Activated CD4-positive, alpha-beta T cell treated with anti-CD3 and anti-CD28 coated beads, Interleukin-2, amount 10 ng/mL, durations not matched to agents 24 days and 14 days (primary cell): ENCODE measurements at regions not wholly inside any gene's neighbourhood (a gene's known extent, or its start where the extent isn't known, plus 50 kb on each side); places are given as distances from the start of the nearest gene placed in this dataset.

Experiments used
- DNase-seq: peaks from one replicate; pipeline ENCODE4 v3.0.0; 2022
- H3K27ac Mint-ChIP-seq: one replicate; pipeline ENCODE4 v1.8.0; 2022; ENCODE audit warnings: mild to moderate bottlenecking, mixed read lengths
- H3K27me3 Mint-ChIP-seq: one replicate; pipeline ENCODE4 v1.8.0; 2022; ENCODE audit warnings: mixed read lengths
- H3K36me3 Mint-ChIP-seq: one replicate; pipeline ENCODE4 v1.8.0; 2022; ENCODE audit warnings: low read depth, mild to moderate bottlenecking, mixed read lengths
- H3K4me1 Mint-ChIP-seq: one replicate; pipeline ENCODE4 v1.8.0; 2021; ENCODE audit warnings: mixed read lengths
- H3K4me3 Mint-ChIP-seq: one replicate; pipeline ENCODE4 v1.8.0; 2022; ENCODE audit warnings: mild to moderate bottlenecking, moderate library complexity, mixed read lengths
- H3K9me3 Mint-ChIP-seq: one replicate; pipeline ENCODE4 v1.8.0; 2021; ENCODE audit warnings: mixed read lengths
- intact Hi-C: fragments of 100-400 bp; cut with micrococcal nuclease; formaldehyde crosslinking; loops from one replicate; pipeline ENCODE4 v1.15.1; 2023

DNA sequence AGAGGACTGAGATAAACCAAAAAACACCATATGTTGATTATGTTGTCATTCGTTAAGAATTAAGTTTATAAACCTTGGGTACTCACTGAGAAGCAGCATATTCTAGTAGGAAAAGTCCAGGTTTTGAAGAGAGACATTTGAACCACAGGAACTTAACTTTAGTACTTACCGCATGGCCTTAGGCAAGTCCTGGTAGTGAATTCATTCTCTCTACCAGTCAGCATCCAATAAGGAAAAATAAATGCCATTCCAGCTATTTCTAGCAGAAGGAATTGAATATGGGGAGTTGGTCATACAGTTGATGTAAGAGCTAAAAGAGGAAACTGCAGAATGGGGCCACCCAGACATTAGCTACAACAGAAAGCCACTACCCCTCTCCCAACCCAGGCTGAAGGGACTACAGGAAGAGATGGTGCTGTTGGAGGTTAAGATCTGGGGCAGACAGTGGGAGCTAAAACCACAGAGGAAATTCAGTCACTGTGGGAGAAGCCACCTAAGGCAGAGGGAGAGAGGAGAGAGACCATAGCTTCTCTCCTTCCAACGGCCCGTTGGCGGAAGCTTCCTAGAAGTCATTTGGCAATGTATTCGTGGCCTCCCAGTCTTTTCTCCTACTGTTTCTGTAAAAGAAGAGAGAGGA, 133.8 kb upstream of the RARB start:
- Mint-ChIP-seq H3K4me3 (no peak overlapping the region), H3K9me3 (no peaks in the 10 kb centered on the region), H3K27ac (no peak overlapping the region), H3K36me3 (no peaks in the 10 kb centered on the region), H3K4me1 (no peaks in the 10 kb centered on the region), H3K27me3 (no peaks in the 10 kb centered on the region)
- DNase-seq, result no peak
- intact Hi-C loops, result no loop called here

DNA sequence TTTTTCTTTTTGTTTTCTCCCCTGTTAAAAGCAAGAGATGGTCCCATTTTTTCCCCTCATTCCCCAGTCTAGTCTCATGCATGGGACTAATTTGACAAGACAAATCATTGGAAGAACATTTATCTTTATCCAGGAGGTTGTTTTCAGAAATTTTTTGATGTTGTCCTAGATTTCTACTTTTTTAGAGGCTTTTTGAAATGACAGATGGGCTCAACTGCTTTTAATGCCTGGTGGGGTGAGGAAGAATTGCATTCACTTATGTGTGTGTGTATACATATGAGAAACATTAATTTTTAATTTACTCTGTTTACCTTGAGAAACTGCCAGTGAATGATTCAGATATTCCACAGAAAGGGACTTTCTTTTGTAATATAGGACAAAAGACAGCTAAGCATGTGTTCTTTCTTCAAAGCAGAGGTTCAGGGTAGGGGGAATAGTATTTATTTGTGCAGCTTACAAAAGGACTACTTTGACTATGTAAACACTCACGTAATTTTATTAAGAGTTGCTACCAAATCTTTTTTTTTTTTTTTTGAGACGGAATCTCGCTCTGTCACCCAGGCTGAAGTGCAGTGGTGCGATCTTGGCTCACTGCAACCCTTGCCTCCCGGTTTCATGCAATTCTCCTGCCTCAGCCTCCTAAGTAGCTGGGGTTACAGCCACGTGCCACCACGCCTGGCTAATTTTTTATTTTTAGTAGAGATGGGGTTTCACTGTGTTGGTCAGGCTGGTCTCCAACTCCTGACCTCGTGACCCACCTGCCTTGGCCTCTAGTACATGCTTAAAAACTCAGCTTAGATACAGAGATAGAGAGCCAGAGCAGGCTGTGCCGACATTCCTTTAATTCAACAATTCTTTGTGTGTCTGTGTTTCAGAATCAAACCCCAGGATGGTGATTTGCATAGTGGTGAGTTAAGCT, 130.1 kb upstream of the RARB start:
- DNase-seq, result no peak
- intact Hi-C loops, result no loop called here
- Mint-ChIP-seq H3K27me3 (no peaks in the 10 kb centered on the region), H3K4me1 (no peaks in the 10 kb centered on the region), H3K27ac (no peak overlapping the region), H3K9me3 (no peaks in the 10 kb centered on the region), H3K4me3 (no peak overlapping the region), H3K36me3 (no peaks in the 10 kb centered on the region)

DNA sequence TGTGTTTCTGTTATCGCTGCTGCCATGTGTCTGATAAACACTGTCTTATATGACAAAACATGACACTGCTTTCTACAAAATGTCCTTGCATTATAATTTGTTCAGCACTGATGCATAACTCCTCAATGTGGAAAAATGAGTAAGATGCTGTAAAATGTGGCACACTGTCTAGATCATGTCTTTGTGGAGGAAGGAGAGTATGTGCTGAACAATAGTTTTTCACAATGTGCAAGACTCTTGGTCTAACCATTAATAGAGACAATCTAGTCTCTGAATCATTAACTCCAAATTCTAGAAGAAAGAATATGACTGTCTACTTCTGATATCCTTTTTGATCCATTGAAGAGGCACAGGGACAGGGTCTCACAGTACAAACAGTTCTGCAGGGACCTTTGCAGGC, 127.9 kb upstream of the RARB start:
- H3K9me3 Mint-ChIP-seq, result no peaks in the 10 kb centered on the region
- no peak overlapping the region for H3K27ac Mint-ChIP-seq
- intact Hi-C loops, result no loop called here

GRCh38 chr3:25304916-25305315, 123.1 kb upstream of the RARB start:
- Mint-ChIP-seq H3K4me1 (no peaks in the 10 kb centered on the region), H3K27me3 (no peaks in the 10 kb centered on the region), H3K36me3 (no peaks in the 10 kb centered on the region), H3K9me3 (no peaks in the 10 kb centered on the region), H3K27ac (no peak overlapping the region), H3K4me3 (no peak overlapping the region)
- no peak for DNase-seq
- intact Hi-C loops, result no loop called here

More for the DNA sequence above, 127.9 kb upstream of the RARB start:
- DNase-seq, result no peak
- no peaks in the 10 kb centered on the region for H3K4me1 Mint-ChIP-seq
- H3K36me3 Mint-ChIP-seq, result no peaks in the 10 kb centered on the region
- H3K27me3 Mint-ChIP-seq, result no peaks in the 10 kb centered on the region
- no peak overlapping the region for H3K4me3 Mint-ChIP-seq

- no peaks in the 10 kb centered on the region for H3K36me3 Mint-ChIP-seq
These were observed 122.0 kb upstream of the RARB start for GRCh38 chr3:25306066-25306465.

GRCh38 chr3:25306705-25307104, 121.4 kb upstream of the RARB start:
- no peaks in the 10 kb centered on the region for H3K27me3 Mint-ChIP-seq
- no peaks in the 10 kb centered on the region for H3K36me3 Mint-ChIP-seq
- no peak for DNase-seq
- no peaks in the 10 kb centered on the region for H3K4me1 Mint-ChIP-seq
- no peak overlapping the region for H3K4me3 Mint-ChIP-seq
- intact Hi-C loops, result no loop called here
- H3K9me3 Mint-ChIP-seq, result no peaks in the 10 kb centered on the region
- no peak overlapping the region for H3K27ac Mint-ChIP-seq

More at GRCh38 chr3:25306066-25306465, 122.0 kb upstream of the RARB start:
- no peaks in the 10 kb centered on the region for H3K9me3 Mint-ChIP-seq
- H3K4me1 Mint-ChIP-seq, result no peaks in the 10 kb centered on the region
- no peaks in the 10 kb centered on the region for H3K27me3 Mint-ChIP-seq
- intact Hi-C loops, result no loop called here
- H3K27ac Mint-ChIP-seq, result no peak overlapping the region
- H3K4me3 Mint-ChIP-seq, result no peak overlapping the region
- DNase-seq, result no peak

DNA sequence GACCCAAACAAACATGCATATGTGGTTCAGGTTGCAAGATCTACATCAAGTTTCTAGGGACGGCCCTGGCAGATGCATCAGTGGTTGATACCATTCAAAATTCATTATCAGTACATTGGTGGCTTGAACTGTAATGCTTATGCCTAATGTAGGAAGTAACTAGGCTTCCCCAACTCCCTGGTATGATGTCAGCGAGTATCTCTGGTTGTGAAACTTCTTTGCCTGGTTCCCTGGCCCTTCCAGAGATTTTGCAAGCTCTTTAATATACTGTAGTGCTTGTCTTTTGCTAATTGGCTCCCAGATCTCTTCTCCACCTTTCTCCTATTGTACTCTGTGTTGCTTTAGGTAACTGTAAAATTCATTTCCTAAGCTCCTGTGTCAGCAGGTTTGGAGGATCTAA, 114.8 kb upstream of the RARB start:
- H3K27me3 Mint-ChIP-seq, result no peaks in the 10 kb centered on the region
- no peaks in the 10 kb centered on the region for H3K4me1 Mint-ChIP-seq
- no peak for DNase-seq
- H3K36me3 Mint-ChIP-seq, result no peaks in the 10 kb centered on the region
- no peaks in the 10 kb centered on the region for H3K9me3 Mint-ChIP-seq
- intact Hi-C loops, result no loop called here
- no peak overlapping the region for H3K4me3 Mint-ChIP-seq
- H3K27ac Mint-ChIP-seq, result no peak overlapping the region

DNA sequence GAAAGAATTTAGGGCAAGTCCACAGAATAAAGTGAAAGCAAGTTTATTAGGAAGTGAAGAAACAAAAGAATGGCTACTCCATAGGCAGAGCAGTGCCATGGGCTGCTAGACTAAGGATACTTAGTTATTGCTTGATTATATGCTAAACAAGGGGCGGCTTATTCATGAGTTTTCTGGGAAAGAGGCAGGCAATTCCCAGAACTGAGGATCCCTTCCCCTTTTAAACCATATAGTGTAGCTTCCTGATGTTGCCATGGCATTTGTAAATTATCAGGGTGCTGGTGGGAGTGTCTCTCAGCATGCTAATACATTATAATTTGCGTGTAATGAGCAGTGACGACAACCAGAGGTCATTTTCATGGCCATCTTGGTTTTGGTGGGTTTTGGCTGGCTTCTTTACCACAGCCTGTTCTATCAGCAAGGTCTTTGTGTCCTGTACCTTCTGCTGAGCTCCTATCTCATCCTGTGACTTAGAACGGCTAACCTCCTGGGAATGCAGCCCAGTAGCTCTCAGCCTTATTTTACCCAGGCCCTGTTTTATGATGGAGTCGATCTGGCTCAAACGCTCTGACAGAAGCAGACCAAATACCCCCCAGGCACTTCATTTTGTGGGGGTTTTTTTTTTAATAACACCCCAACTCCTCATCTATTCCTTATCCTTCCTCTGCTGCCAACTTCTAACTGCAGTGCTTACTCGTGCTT, 103.0 kb upstream of the RARB start:
- H3K4me1 Mint-ChIP-seq, result no peaks in the 10 kb centered on the region
- H3K27ac Mint-ChIP-seq, result no peak overlapping the region
- DNase-seq, result no peak
- H3K36me3 Mint-ChIP-seq, result no peaks in the 10 kb centered on the region
- H3K4me3 Mint-ChIP-seq, result no peak overlapping the region
- no peaks in the 10 kb centered on the region for H3K9me3 Mint-ChIP-seq
- H3K27me3 Mint-ChIP-seq, result no peaks in the 10 kb centered on the region
- intact Hi-C loops, result no loop called here

GRCh38 chr3:25335356-25335755, 92.7 kb upstream of the RARB start:
- Mint-ChIP-seq H3K27ac (no peak overlapping the region), H3K9me3 (peaks cover 10% of the 10 kb centered on the region), H3K27me3 (no peaks in the 10 kb centered on the region), H3K4me1 (no peaks in the 10 kb centered on the region), H3K4me3 (no peak overlapping the region), H3K36me3 (no peaks in the 10 kb centered on the region)
- no peak for DNase-seq
- intact Hi-C loops, result no loop called here

GRCh38 chr3:25338158-25338725, 89.8 kb upstream of the RARB start:
- intact Hi-C loops, result no loop called here
- no peak for DNase-seq
- H3K4me3 Mint-ChIP-seq, result no peak overlapping the region
- H3K27ac Mint-ChIP-seq, result no peak overlapping the region
- no peaks in the 10 kb centered on the region for H3K36me3 Mint-ChIP-seq
- no peaks in the 10 kb centered on the region for H3K27me3 Mint-ChIP-seq
- no peaks in the 10 kb centered on the region for H3K4me1 Mint-ChIP-seq
- no peaks in the 10 kb centered on the region for H3K9me3 Mint-ChIP-seq

DNA sequence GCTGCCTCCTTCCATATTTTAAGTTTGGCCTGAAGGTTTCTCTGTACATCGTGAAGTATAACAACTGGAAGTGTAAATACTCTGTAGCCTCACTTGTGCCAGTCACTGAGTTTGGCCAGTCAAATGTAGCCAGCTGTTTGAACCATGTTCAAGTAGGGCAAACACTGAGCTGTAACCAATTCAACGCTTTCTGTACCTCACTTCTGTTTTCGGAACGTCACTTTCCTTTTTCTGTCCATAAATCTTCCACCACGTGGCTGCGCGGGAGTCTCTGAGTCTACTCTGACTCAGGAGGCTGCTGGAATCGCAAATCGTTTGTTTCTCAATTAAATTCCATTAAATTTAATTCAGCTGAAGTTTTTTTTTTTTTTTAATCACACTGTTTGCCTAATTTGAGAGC, 88.8 kb upstream of the RARB start:
- H3K36me3 Mint-ChIP-seq, result no peaks in the 10 kb centered on the region
- no peak overlapping the region for H3K4me3 Mint-ChIP-seq
- H3K27ac Mint-ChIP-seq, result no peak overlapping the region
- H3K4me1 Mint-ChIP-seq, result no peaks in the 10 kb centered on the region
- no peaks in the 10 kb centered on the region for H3K9me3 Mint-ChIP-seq
- no peak for DNase-seq
- no peaks in the 10 kb centered on the region for H3K27me3 Mint-ChIP-seq
- intact Hi-C loops, result no loop called here

DNA sequence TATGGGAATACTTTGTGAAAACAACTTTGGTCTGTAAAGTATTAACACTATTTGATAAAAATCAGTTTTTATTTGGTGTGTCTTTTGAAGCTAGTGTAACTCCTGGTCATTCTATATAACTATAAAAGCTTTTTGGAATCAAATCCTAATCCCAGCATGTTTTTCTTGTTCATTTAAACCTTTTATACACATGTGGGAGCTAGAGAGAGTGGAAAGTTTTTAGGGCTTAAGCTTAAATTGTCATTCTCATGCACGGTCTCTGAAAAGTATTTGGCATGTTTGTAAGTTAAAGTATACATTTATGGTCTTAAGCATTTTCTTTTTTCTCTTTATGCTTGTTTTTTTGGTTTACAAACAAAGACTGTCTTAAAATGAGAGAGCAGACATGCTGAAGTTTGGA, 83.4 kb upstream of the RARB start:
- no peak overlapping the region for H3K27ac Mint-ChIP-seq
- H3K27me3 Mint-ChIP-seq, result no peaks in the 10 kb centered on the region
- no peak for DNase-seq
- no peak overlapping the region for H3K4me3 Mint-ChIP-seq
- intact Hi-C loops, result no loop called here
- H3K9me3 Mint-ChIP-seq, result no peaks in the 10 kb centered on the region
- H3K4me1 Mint-ChIP-seq, result no peaks in the 10 kb centered on the region
- no peaks in the 10 kb centered on the region for H3K36me3 Mint-ChIP-seq

- no peaks in the 10 kb centered on the region for H3K36me3 Mint-ChIP-seq
- no peak overlapping the region for H3K27ac Mint-ChIP-seq
- H3K27me3 Mint-ChIP-seq, result no peaks in the 10 kb centered on the region
- intact Hi-C loops, result no loop called here
- no peaks in the 10 kb centered on the region for H3K4me1 Mint-ChIP-seq
- DNase-seq, result no peak
- peaks cover 3% of the 10 kb centered on the region for H3K9me3 Mint-ChIP-seq
- H3K4me3 Mint-ChIP-seq, result no peak overlapping the region
These were observed 79.0 kb upstream of the RARB start for GRCh38 chr3:25349095-25349494.
